ENCODE measurements at regions not wholly inside any gene's neighbourhood (a gene's known extent, or its start where the extent isn't known, plus 50 kb on each side); places are given as distances from the start of the nearest gene placed in this dataset.

- no peak for DNase-seq (ENCODE audit: low read depth in 2 of 2)
These were observed 421.9 kb downstream of the LPIN1 start for GRCh38 chr2:12168354-12168753.

GRCh38 chr2:12168791-12169388 lies 422.5 kb downstream of the LPIN1 start:
- no peak for DNase-seq (ENCODE audit: low read depth in 2 of 2)

- no peak for DNase-seq (ENCODE audit: low read depth in 2 of 2)
These were observed 423.3 kb downstream of the LPIN1 start for GRCh38 chr2:12169721-12170120.

- DNase-seq (ENCODE audit: low read depth in 2 of 2): no peak
These were observed 423.7 kb downstream of the LPIN1 start for GRCh38 chr2:12170121-12170520.

- no peak for DNase-seq (ENCODE audit: low read depth in 2 of 2)
These were observed 427.0 kb downstream of the LPIN1 start for GRCh38 chr2:12173271-12173942.

- DNase-seq (ENCODE audit: low read depth in 2 of 2): no peak
These were observed 427.5 kb downstream of the LPIN1 start for GRCh38 chr2:12173943-12174340.

- DNase-seq (ENCODE audit: low read depth in 2 of 2): no peak
These were observed 428.9 kb downstream of the LPIN1 start for GRCh38 chr2:12175323-12175722.

GRCh38 chr2:12176623-12177454 lies 430.4 kb downstream of the LPIN1 start:
- no peak for DNase-seq (ENCODE audit: low read depth in 2 of 2)

GRCh38 chr2:12177455-12178288 lies 431.2 kb downstream of the LPIN1 start:
- no peak for DNase-seq (ENCODE audit: low read depth in 2 of 2)

- DNase-seq (ENCODE audit: low read depth in 2 of 2): no peak
These were observed 432.1 kb downstream of the LPIN1 start for GRCh38 chr2:12178289-12179080.

- DNase-seq (ENCODE audit: low read depth in 2 of 2): no peak
These were observed 433.6 kb downstream of the LPIN1 start for GRCh38 chr2:12180031-12180430.

GRCh38 chr2:12183032-12183645 lies 436.7 kb downstream of the LPIN1 start:
- DNase-seq (ENCODE audit: low read depth in 2 of 2): no peak

- no peak for DNase-seq (ENCODE audit: low read depth in 2 of 2)
These were observed 446.3 kb downstream of the LPIN1 start for GRCh38 chr2:12192762-12193161.

GRCh38 chr2:12194968-12195367 lies 448.5 kb downstream of the LPIN1 start:
- DNase-seq (ENCODE audit: low read depth in 2 of 2): no peak

- no peak for DNase-seq (ENCODE audit: low read depth in 2 of 2)
These were observed 450.1 kb downstream of the LPIN1 start for GRCh38 chr2:12196495-12196894.

- DNase-seq (ENCODE audit: low read depth in 2 of 2): no peak
These were observed 450.7 kb downstream of the LPIN1 start for GRCh38 chr2:12197133-12197532.

- DNase-seq (ENCODE audit: low read depth in 2 of 2): no peak
These were observed 453.2 kb downstream of the LPIN1 start for GRCh38 chr2:12199491-12200211.

- DNase-seq (ENCODE audit: low read depth in 2 of 2): no peak
These were observed 454.9 kb downstream of the LPIN1 start for GRCh38 chr2:12201369-12201768.

GRCh38 chr2:12202313-12203075 lies 456.1 kb downstream of the LPIN1 start:
- no peak for DNase-seq (ENCODE audit: low read depth in 2 of 2)
